RWPE2 (cell line): ENCODE measurements at regions not wholly inside any gene's neighbourhood (a gene's known extent, or its start where the extent isn't known, plus 50 kb on each side); places are given as distances from the start of the nearest gene placed in this dataset.

ENCODE experiments used
- ATAC-seq: fragments of 200-7000 bp; cut with Tn5 transposase; 3 replicates; pipeline ENCODE4 v1.9.1; 2021; ENCODE audit warnings: low read depth
- DNase-seq: peaks from one replicate; pipeline ENCODE4 v3.0.0-alpha.2; 2020; ENCODE audit warnings: low spot score
- H3K27ac ChIP-seq: fragments of 450-650 bp; 2 replicates; pipeline ENCODE4 v1.5.1; 2017; ENCODE audit warnings: mild to moderate bottlenecking; ENCODE audit not compliant: poor library complexity, severe bottlenecking
- H3K27me3 ChIP-seq: fragments of 250-450 bp; sonication (Bioruptor Pico); 2 replicates; pipeline ENCODE4 v1.5.1; 2021; ENCODE audit warnings: mild to moderate bottlenecking, moderate library complexity; ENCODE audit not compliant: insufficient read depth, poor library complexity, severe bottlenecking
- H3K36me3 ChIP-seq: fragments of 250-450 bp; sonication (Bioruptor Pico); 2 replicates; pipeline ENCODE4 v1.5.1; 2020; ENCODE audit warnings: low read depth, mild to moderate bottlenecking, moderate library complexity
- H3K4me1 ChIP-seq: fragments of 250-450 bp; sonication (Bioruptor Pico); 2 replicates; pipeline ENCODE4 v1.5.1; 2021; ENCODE audit warnings: mild to moderate bottlenecking, moderate library complexity; ENCODE audit not compliant: insufficient read depth, poor library complexity, severe bottlenecking
- H3K4me3 ChIP-seq: fragments of 250-450 bp; sonication (Bioruptor Pico); 2 replicates; pipeline ENCODE4 v1.5.1; 2021; ENCODE audit warnings: mild to moderate bottlenecking, moderate library complexity; ENCODE audit not compliant: severe bottlenecking
- H3K9me3 ChIP-seq: fragments of 250-450 bp; sonication (Bioruptor Pico); 2 replicates; pipeline ENCODE4 v1.5.1; 2021; ENCODE audit warnings: mild to moderate bottlenecking, moderate library complexity; ENCODE audit not compliant: severe bottlenecking
- TF ChIP-seq, protein P1 (sequence below): fragments of 450-650 bp; IDR thresholded peaks from one replicate; pipeline ENCODE4 v1.5.1; 2017; ENCODE audit warnings: mild to moderate bottlenecking, moderate library complexity; ENCODE audit not compliant: poor library complexity, severe bottlenecking

- TF ChIP-seq, protein P1, sequence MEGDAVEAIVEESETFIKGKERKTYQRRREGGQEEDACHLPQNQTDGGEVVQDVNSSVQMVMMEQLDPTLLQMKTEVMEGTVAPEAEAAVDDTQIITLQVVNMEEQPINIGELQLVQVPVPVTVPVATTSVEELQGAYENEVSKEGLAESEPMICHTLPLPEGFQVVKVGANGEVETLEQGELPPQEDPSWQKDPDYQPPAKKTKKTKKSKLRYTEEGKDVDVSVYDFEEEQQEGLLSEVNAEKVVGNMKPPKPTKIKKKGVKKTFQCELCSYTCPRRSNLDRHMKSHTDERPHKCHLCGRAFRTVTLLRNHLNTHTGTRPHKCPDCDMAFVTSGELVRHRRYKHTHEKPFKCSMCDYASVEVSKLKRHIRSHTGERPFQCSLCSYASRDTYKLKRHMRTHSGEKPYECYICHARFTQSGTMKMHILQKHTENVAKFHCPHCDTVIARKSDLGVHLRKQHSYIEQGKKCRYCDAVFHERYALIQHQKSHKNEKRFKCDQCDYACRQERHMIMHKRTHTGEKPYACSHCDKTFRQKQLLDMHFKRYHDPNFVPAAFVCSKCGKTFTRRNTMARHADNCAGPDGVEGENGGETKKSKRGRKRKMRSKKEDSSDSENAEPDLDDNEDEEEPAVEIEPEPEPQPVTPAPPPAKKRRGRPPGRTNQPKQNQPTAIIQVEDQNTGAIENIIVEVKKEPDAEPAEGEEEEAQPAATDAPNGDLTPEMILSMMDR = no peak
Measured at GRCh38 chr4:89416960-89417359, 109.4 kb upstream of the GPRIN3 start.

DNA sequence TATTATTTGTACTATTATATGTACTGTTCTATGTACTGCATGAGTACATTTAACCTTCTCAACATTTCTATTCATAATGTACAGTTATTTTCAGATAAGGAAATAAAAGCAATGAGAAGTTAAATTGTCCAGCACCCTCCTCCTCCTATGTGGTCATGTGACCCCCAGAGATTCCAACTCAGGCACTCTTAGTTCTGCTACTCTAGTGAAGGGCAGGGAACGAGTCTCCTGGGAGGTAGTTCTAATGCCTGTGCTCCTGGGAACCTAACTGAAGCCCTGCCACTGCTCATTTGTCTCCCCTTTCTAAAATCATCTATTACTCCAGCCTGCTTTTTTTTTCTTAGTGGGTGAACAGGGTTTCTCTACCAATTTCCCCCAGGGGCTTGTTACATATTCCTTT, 105.9 kb upstream of the GPRIN3 start:
- H3K4me1 ChIP-seq = no peaks in the 10 kb centered on the region
- no peak overlapping the region for H3K4me3 ChIP-seq
- DNase-seq (no peak), ATAC-seq (no peak)
- H3K36me3 ChIP-seq = no peaks in the 10 kb centered on the region
- no peaks in the 10 kb centered on the region for H3K9me3 ChIP-seq
- TF ChIP-seq, protein P1 = no peak
- no peaks in the 10 kb centered on the region for H3K27me3 ChIP-seq
- no peak overlapping the region for H3K27ac ChIP-seq

More at GRCh38 chr4:89416960-89417359, 109.4 kb upstream of the GPRIN3 start:
- DNase-seq (no peak), ATAC-seq (no peak)
- H3K27ac ChIP-seq = no peak overlapping the region
- H3K27me3 ChIP-seq = no peaks in the 10 kb centered on the region
- no peaks in the 10 kb centered on the region for H3K9me3 ChIP-seq
- H3K4me3 ChIP-seq = no peak overlapping the region
- H3K36me3 ChIP-seq = no peaks in the 10 kb centered on the region
- no peaks in the 10 kb centered on the region for H3K4me1 ChIP-seq

- Histone ChIP-seq H3K9me3 (no peaks in the 10 kb centered on the region), H3K4me3 (no peak overlapping the region), H3K27me3 (no peaks in the 10 kb centered on the region), H3K36me3 (no peaks in the 10 kb centered on the region), H3K27ac (no peak overlapping the region), H3K4me1 (no peaks in the 10 kb centered on the region)
- ATAC-seq (no peak), DNase-seq (no peak)
- TF ChIP-seq, protein P1 = no peak
Measured at GRCh38 chr4:89411539-89412309, 104.1 kb upstream of the GPRIN3 start.

DNA sequence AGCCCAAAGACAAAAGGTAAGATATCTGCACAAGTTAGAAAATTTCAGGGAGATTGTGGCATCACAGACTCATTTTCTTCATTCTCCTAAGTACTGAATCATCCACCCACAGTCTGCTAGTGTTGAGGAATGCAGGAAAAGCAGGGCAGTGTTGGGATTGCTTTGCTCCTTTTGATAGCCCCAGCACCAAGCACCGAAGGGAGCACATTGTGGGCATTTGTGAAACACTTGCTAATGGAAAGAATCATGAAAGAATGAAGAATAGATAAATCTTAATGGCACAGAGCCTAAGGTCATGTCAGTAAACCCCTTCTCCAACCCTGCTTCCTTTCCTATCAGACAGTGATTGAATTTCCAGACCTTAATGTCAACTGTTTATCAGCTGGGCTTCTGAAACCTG, 103.1 kb upstream of the GPRIN3 start:
- Histone ChIP-seq H3K4me3 (no peak overlapping the region), H3K27me3 (no peaks in the 10 kb centered on the region), H3K4me1 (no peaks in the 10 kb centered on the region), H3K27ac (no peak overlapping the region), H3K36me3 (no peaks in the 10 kb centered on the region), H3K9me3 (no peaks in the 10 kb centered on the region)
- TF ChIP-seq, protein P1 = no peak
- DNase-seq = no peak
- ATAC-seq = peak; percentile 49; the same call in 1 of the 3 replicates

- no peak for ATAC-seq
- Histone ChIP-seq H3K36me3 (no peaks in the 10 kb centered on the region), H3K4me3 (no peak overlapping the region), H3K4me1 (no peaks in the 10 kb centered on the region), H3K27ac (no peak overlapping the region), H3K27me3 (no peaks in the 10 kb centered on the region), H3K9me3 (no peaks in the 10 kb centered on the region)
- DNase-seq = no peak
- TF ChIP-seq, protein P1 = no peak
Measured at GRCh38 chr4:89404530-89404929, 96.9 kb upstream of the GPRIN3 start.
